ENCODE measurements at regions not wholly inside any gene's neighbourhood (a gene's known extent, or its start where the extent isn't known, plus 50 kb on each side); places are given as distances from the start of the nearest gene placed in this dataset.

- TF ChIP-seq TAF1 (IDR thresholded peaks at IDR 0.05; ENCODE audit: borderline replicate concordance, low read depth, low read length) (no peak), GATA2 (CRISPR knock-in tag; IDR thresholded peaks at IDR 0.05) (no peak), CTCF (IDR thresholded peaks at IDR 0.05) (no peak), EP300 (IDR thresholded peaks at IDR 0.05; ENCODE audit: borderline replicate concordance in 1 of 2, low read depth in 1 of 2, low read length in 1 of 2) (no peak), NRF1 (IDR thresholded peaks at IDR 0.05; ENCODE audit: low read depth, low read length) (no peak), RAD21 (IDR thresholded peaks at IDR 0.05; ENCODE audit: low read length) (no peak), JUND (IDR thresholded peaks at IDR 0.05) (no peak)
These were observed 197.9 kb upstream of the DAB1 start for GRCh38 chr1:57621776-57622175.

Data from SK-N-SH (cell line).